ENCODE measurements at regions not wholly inside any gene's neighbourhood (a gene's known extent, or its start where the extent isn't known, plus 50 kb on each side); places are given as distances from the start of the nearest gene placed in this dataset.

DNA sequence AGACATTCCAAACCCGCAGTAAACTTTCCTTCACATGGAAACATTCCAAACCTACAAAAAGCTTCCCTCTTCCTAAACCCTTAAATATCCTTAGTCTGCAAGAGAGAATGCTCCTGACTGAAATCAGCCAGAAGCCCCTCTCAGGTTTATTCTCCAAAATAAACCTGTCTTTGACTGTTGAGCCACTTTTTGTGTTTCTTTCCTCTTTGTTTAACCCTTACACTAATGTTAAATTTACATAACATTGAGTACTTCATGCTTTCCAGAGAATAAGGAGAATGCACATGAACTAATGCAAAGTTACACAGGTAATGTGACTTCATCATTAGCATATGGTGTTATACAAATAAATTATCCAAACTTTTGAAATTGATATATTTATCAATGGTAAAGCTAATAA lies 262.6 kb upstream of the PRKCQ start:
- TF ChIP-seq, protein P1, sequence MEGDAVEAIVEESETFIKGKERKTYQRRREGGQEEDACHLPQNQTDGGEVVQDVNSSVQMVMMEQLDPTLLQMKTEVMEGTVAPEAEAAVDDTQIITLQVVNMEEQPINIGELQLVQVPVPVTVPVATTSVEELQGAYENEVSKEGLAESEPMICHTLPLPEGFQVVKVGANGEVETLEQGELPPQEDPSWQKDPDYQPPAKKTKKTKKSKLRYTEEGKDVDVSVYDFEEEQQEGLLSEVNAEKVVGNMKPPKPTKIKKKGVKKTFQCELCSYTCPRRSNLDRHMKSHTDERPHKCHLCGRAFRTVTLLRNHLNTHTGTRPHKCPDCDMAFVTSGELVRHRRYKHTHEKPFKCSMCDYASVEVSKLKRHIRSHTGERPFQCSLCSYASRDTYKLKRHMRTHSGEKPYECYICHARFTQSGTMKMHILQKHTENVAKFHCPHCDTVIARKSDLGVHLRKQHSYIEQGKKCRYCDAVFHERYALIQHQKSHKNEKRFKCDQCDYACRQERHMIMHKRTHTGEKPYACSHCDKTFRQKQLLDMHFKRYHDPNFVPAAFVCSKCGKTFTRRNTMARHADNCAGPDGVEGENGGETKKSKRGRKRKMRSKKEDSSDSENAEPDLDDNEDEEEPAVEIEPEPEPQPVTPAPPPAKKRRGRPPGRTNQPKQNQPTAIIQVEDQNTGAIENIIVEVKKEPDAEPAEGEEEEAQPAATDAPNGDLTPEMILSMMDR (IDR thresholded peaks at IDR 0.05; ENCODE audit: low read depth, low read length): no peak
- TF ChIP-seq POLR2A (IDR thresholded peaks at IDR 0.05; ENCODE audit: extremely low read depth, insufficient read length): no peak
- no peak for TF ChIP-seq MYC (IDR thresholded peaks at IDR 0.05; ENCODE audit: low read depth, low read length)
- TF ChIP-seq MAX (IDR thresholded peaks at IDR 0.05; ENCODE audit: low read depth, low read length): no peak

Data from NB4 (cell line).